ACC112 (cell line): ENCODE measurements at regions not wholly inside any gene's neighbourhood (a gene's known extent, or its start where the extent isn't known, plus 50 kb on each side); places are given as distances from the start of the nearest gene placed in this dataset.

Source experiments
- H2AFZ ChIP-seq: fragments of 200-600 bp; sonication (generic); one replicate; pipeline ENCODE4 v1.6.0; 2017; ENCODE audit warnings: antibody characterized with exemption, low read length; ENCODE audit not compliant: unreplicated experiment
- H3K27ac ChIP-seq: fragments of 200-600 bp; sonication (generic); 2 replicates; pipeline ENCODE4 v1.5.1; 2014; ENCODE audit warnings: low read depth, mild to moderate bottlenecking, antibody characterized with exemption, low read length, moderate library complexity
- H3K27me3 ChIP-seq: fragments of 200-600 bp; sonication (generic); 2 replicates; pipeline ENCODE4 v1.6.1; 2014; ENCODE audit warnings: mild to moderate bottlenecking, antibody characterized with exemption, low read length, moderate library complexity, mixed read lengths; ENCODE audit not compliant: insufficient read depth
- H3K36me3 ChIP-seq: fragments of 200-600 bp; sonication (generic); 2 replicates; pipeline ENCODE4 v1.6.1; 2016; ENCODE audit warnings: mild to moderate bottlenecking, antibody characterized with exemption, low read length, moderate library complexity, mixed read lengths; ENCODE audit not compliant: insufficient read depth
- H3K4me1 ChIP-seq: fragments of 200-600 bp; sonication (generic); one replicate; pipeline ENCODE4 v1.6.1; 2016; ENCODE audit warnings: low read length, mixed read lengths; ENCODE audit not compliant: insufficient read depth, unreplicated experiment, control insufficient read depth
- H3K4me3 ChIP-seq: fragments of 200-600 bp; sonication (generic); 2 replicates; pipeline ENCODE4 v1.5.1; 2014; ENCODE audit warnings: mild to moderate bottlenecking, low read depth, low read length
- H3K79me2 ChIP-seq: fragments of 200-600 bp; sonication (generic); one replicate; pipeline ENCODE4 v1.6.0; 2016; ENCODE audit warnings: low read length; ENCODE audit not compliant: control insufficient read depth, unreplicated experiment, insufficient read depth

- Histone ChIP-seq H3K4me1 (peaks cover 16% of the 10 kb centered on the region), H3K36me3 (no peaks in the 10 kb centered on the region), H2AFZ (no peak overlapping the region), H3K79me2 (no peaks in the 10 kb centered on the region), H3K27me3 (no peaks in the 10 kb centered on the region), H3K27ac (no peak overlapping the region), H3K4me3 (no peak overlapping the region)
These were observed 230.2 kb downstream of the CLCN4 start for GRCh38 chrX:10387011-10387410.

GRCh38 chrX:10390187-10390586, 230.2 kb downstream of the MID1 start:
- Histone ChIP-seq H3K27me3 (no peaks in the 10 kb centered on the region), H2AFZ (no peak overlapping the region), H3K4me1 (peaks cover 27% of the 10 kb centered on the region), H3K36me3 (no peaks in the 10 kb centered on the region), H3K27ac (no peak overlapping the region), H3K79me2 (no peaks in the 10 kb centered on the region), H3K4me3 (no peak overlapping the region)

- H3K27ac ChIP-seq = no peak overlapping the region
- H2AFZ ChIP-seq = no peak overlapping the region
- peaks cover 10% of the 10 kb centered on the region for H3K4me1 ChIP-seq
- H3K4me3 ChIP-seq = no peak overlapping the region
- H3K79me2 ChIP-seq = no peaks in the 10 kb centered on the region
- H3K36me3 ChIP-seq = no peaks in the 10 kb centered on the region
- H3K27me3 ChIP-seq = no peaks in the 10 kb centered on the region
These were observed 227.1 kb downstream of the MID1 start for GRCh38 chrX:10393241-10393640.

DNA sequence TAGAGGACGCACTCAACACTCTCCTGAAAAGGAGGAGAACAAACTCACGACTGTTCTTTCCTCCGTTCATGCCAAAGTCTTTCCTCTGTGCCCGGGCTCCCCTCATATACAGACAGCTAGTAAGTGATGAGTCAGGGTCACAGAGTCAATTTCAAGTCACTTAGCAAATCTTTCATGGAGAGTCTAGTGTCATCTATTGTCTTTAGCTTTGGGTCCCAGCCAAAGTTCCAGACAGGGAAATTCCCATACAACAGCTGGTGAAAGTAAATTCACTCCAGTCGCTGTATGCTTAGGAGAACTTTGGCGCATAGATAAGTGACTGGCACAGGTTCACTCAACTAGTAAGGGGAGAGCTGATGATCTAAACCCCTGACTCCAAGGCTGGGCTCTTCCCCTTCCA, 226.5 kb downstream of the MID1 start:
- H3K27ac ChIP-seq = no peak overlapping the region
- H3K79me2 ChIP-seq = no peaks in the 10 kb centered on the region
- no peak overlapping the region for H2AFZ ChIP-seq
- H3K36me3 ChIP-seq = no peaks in the 10 kb centered on the region
- H3K4me1 ChIP-seq = peaks cover 10% of the 10 kb centered on the region
- no peak overlapping the region for H3K4me3 ChIP-seq
- no peaks in the 10 kb centered on the region for H3K27me3 ChIP-seq

DNA sequence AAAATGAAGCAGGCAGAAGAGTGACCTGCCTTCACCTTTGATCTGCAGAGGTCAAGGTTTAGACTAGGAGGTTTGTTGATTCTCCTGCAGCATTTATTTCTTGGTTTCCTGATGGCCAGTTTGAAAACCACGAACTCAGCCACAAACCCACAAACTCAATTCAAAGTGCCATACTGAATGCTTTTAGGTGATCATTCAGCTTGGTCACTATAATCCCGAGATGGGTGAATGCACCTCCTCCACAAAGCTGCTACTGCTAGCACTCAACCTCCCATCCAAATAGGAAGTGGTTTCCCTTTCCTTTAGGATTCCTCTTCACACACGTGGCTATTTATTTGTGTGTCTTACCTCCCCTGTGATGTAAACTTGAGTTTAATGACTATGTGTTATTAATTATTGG, 225.2 kb downstream of the MID1 start:
- H3K27me3 ChIP-seq = no peaks in the 10 kb centered on the region
- peaks cover 10% of the 10 kb centered on the region for H3K4me1 ChIP-seq
- H3K27ac ChIP-seq = no peak overlapping the region
- no peak overlapping the region for H2AFZ ChIP-seq
- no peaks in the 10 kb centered on the region for H3K79me2 ChIP-seq
- H3K4me3 ChIP-seq = no peak overlapping the region
- no peaks in the 10 kb centered on the region for H3K36me3 ChIP-seq
